ENCODE measurements at regions not wholly inside any gene's neighbourhood (a gene's known extent, or its start where the extent isn't known, plus 50 kb on each side); places are given as distances from the start of the nearest gene placed in this dataset.

DNA sequence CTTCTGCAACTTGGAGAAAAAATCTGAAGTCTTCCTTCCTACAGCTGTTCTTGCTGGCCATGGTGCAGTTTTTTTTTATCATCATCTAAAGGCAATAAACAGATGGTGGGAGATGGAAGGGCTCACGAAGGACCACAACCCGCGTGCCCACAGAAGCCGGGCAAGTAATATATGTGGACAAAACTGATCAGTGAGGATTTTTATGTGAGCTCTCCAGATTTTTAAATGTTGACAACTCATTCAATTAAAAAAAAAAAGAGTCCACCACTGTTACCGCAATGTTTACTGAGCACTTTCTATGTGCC lies 55.9 kb upstream of the CREB1 start:
- H3K4me1 ChIP-seq (ENCODE audit: control insufficient read depth in 1 of 2, insufficient read depth in 2 of 2, low read depth in 1 of 2, low read length in 1 of 2) = peaks cover 13 to 46% of the 10 kb centered on the region in 2 experiments; a peak in 3 of 4 replicates
- DNase-seq = no peak
- 88% methylated on average over 5 of the region's 5 CpGs for WGBS (ENCODE audit: low lambda C conversion rate)
- peak overlapping the region; percentile 40; the same call in 1 of the 2 replicates for H3K9ac ChIP-seq
- H3K4me2 ChIP-seq = peak overlapping the region; percentile 63; the same call in 1 of the 2 replicates
- H2AFZ ChIP-seq (ENCODE audit: low read depth) = no peak overlapping the region
- no peaks in the 10 kb centered on the region for H3K79me2 ChIP-seq (ENCODE audit: insufficient read depth)
- H4K20me1 ChIP-seq (ENCODE audit: insufficient read depth) = no peaks in the 10 kb centered on the region
- no peaks in the 10 kb centered on the region for H3K9me3 ChIP-seq
- H3K27me3 ChIP-seq (ENCODE audit: insufficient read depth) = no peaks in the 10 kb centered on the region
- ChIA-PET CTCF (interaction anchor here (0.5 to 7.4 kb wide), 49 partner anchors 14 to 779 kb away, joined by 3 to 127 read pairs (median 5); partner anchors contain the start of gene KLF7), POLR2A (interaction anchor here (0.8 to 6.7 kb wide), 4 partner anchors 55 to 387 kb away, joined by 3 to 62 read pairs (median 4); partner anchors contain the start of gene KLF7)
- peaks cover 6% of the 10 kb centered on the region for H3F3A ChIP-seq (replicated peaks; ENCODE audit: insufficient read depth)
- no peaks in the 10 kb centered on the region for H3K9me2 ChIP-seq
- peak overlapping the region; percentile 50 to 93; a peak in 3 of 4 replicates for H3K27ac ChIP-seq (ENCODE audit: low read depth in 2 of 2, low read length in 1 of 2)
- no peak overlapping the region for H3K4me3 ChIP-seq (ENCODE audit: low read depth in 2 of 2, low read length in 1 of 2)
- no peaks in the 10 kb centered on the region for H3K36me3 ChIP-seq (replicated peaks in 1 of 2; ENCODE audit: control insufficient read depth in 1 of 2, insufficient read depth in 2 of 2, low read length in 1 of 2)
- TF ChIP-seq, protein P1, sequence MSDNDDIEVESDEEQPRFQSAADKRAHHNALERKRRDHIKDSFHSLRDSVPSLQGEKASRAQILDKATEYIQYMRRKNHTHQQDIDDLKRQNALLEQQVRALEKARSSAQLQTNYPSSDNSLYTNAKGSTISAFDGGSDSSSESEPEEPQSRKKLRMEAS (IDR thresholded peaks at IDR 0.05; ENCODE audit: low read depth) = no peak
- TF ChIP-seq, protein P2, sequence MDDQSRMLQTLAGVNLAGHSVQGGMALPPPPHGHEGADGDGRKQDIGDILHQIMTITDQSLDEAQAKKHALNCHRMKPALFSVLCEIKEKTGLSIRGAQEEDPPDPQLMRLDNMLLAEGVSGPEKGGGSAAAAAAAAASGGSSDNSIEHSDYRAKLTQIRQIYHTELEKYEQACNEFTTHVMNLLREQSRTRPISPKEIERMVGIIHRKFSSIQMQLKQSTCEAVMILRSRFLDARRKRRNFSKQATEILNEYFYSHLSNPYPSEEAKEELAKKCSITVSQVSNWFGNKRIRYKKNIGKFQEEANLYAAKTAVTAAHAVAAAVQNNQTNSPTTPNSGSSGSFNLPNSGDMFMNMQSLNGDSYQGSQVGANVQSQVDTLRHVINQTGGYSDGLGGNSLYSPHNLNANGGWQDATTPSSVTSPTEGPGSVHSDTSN (IDR thresholded peaks at IDR 0.05) = no peak
- TF ChIP-seq TAF1 (IDR thresholded peaks at IDR 0.05; ENCODE audit: borderline replicate concordance, low read depth, low read length) (no peak), NFIC (IDR thresholded peaks at IDR 0.05; ENCODE audit: borderline replicate concordance) (no peak), RAD21 (IDR thresholded peaks at IDR 0.05; ENCODE audit: low read length) (no peak), GATA2 (CRISPR knock-in tag; IDR thresholded peaks at IDR 0.05) (no peak), POLR2AphosphoS5 (IDR thresholded peaks at IDR 0.05; ENCODE audit: low read depth, low read length) (no peak), SIN3A (IDR thresholded peaks at IDR 0.05; ENCODE audit: borderline replicate concordance, low read depth, low read length) (no peak), CHD2 (IDR thresholded peaks at IDR 0.05; ENCODE audit: low read length, partially characterized antibody) (no peak), RXRA (IDR thresholded peaks at IDR 0.05; ENCODE audit: borderline replicate concordance, low read depth) (no peak), ELF1 (IDR thresholded peaks at IDR 0.05) (no peak), GABPA (IDR thresholded peaks at IDR 0.05; ENCODE audit: low read depth) (no peak), MXI1 (IDR thresholded peaks at IDR 0.05; ENCODE audit: low read depth, low read length) (no peak)
- TF ChIP-seq, protein P3, sequence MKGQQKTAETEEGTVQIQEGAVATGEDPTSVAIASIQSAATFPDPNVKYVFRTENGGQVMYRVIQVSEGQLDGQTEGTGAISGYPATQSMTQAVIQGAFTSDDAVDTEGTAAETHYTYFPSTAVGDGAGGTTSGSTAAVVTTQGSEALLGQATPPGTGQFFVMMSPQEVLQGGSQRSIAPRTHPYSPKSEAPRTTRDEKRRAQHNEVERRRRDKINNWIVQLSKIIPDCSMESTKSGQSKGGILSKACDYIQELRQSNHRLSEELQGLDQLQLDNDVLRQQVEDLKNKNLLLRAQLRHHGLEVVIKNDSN (IDR thresholded peaks at IDR 0.05; ENCODE audit: borderline replicate concordance, low read depth) = no peak

DNA sequence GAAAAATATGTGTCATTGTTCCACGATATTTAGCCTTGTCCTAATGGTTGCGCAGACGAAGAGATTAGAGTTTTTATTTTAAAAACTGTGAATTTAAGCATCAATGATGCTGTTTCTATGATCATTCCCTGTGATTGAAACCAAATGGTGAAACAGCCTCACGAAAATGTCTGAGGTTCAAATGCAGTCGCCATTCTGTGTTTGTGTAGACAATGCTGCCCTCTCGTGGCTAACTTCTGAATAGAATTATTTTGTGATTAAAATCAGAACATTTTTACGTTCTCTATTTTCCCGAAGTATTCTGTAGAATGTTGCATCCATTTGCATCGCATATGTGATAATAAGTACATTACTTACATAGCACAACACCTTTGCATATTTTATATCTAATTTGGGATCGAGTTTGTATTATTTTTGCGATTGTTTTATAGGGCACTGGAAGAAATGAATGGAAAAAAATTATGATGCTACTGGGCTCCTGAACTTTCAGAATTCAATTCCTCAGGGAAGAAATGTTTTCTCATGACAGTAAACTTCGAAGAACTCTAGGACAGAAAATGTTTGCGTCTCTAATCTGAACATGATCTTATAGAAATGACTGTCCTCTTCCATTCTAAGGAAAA lies 54.8 kb upstream of the CREB1 start:
- H4K20me1 ChIP-seq (ENCODE audit: insufficient read depth) = no peaks in the 10 kb centered on the region
- WGBS (ENCODE audit: low lambda C conversion rate) = 13% methylated on average over 13 of the region's 13 CpGs
- H3K9me2 ChIP-seq = no peaks in the 10 kb centered on the region
- peak overlapping the region in 1 of 2 experiments; percentile 28; a peak in 1 of 4 replicates for H3K4me3 ChIP-seq (ENCODE audit: low read depth in 2 of 2, low read length in 1 of 2)
- H3K9ac ChIP-seq = peak overlapping the region; percentile 11; the same call in 1 of the 2 replicates
- peak overlapping the region; percentile 57; the same call in 1 of the 2 replicates for H3K4me2 ChIP-seq
- H3F3A ChIP-seq (replicated peaks; ENCODE audit: insufficient read depth) = peaks cover 6% of the 10 kb centered on the region
- peaks cover 13 to 35% of the 10 kb centered on the region in 2 experiments; a peak in 3 of 4 replicates for H3K4me1 ChIP-seq (ENCODE audit: control insufficient read depth in 1 of 2, insufficient read depth in 2 of 2, low read depth in 1 of 2, low read length in 1 of 2)
- DNase-seq = peak; percentile 44
- H3K27ac ChIP-seq (ENCODE audit: low read depth in 2 of 2, low read length in 1 of 2) = no peak overlapping the region; a peak in 1 of 4 replicates
- H2AFZ ChIP-seq (ENCODE audit: low read depth) = peak overlapping the region; percentile 70
- no peaks in the 10 kb centered on the region for H3K27me3 ChIP-seq (ENCODE audit: insufficient read depth)
- POLR2A ChIA-PET = no interaction called here
- no peaks in the 10 kb centered on the region for H3K36me3 ChIP-seq (replicated peaks in 1 of 2; ENCODE audit: control insufficient read depth in 1 of 2, insufficient read depth in 2 of 2, low read length in 1 of 2)
- CTCF ChIA-PET = interaction anchor here (1.0 to 7.4 kb wide), 11 partner anchors 308 to 780 kb away, joined by 4 to 127 read pairs (median 15); partner anchors contain the start of gene KLF7
- no peaks in the 10 kb centered on the region for H3K9me3 ChIP-seq
- H3K79me2 ChIP-seq (ENCODE audit: insufficient read depth) = no peaks in the 10 kb centered on the region
- TF ChIP-seq NFIC (IDR thresholded peaks at IDR 0.05; ENCODE audit: borderline replicate concordance) (no peak), SIN3A (IDR thresholded peaks at IDR 0.05; ENCODE audit: borderline replicate concordance, low read depth, low read length) (no peak), YY1 (IDR thresholded peaks at IDR 0.05; ENCODE audit: low read depth) (peak; percentile 49; the same call in 1 of the 2 replicates), ELF1 (IDR thresholded peaks at IDR 0.05) (no peak), TAF1 (IDR thresholded peaks at IDR 0.05; ENCODE audit: borderline replicate concordance, low read depth, low read length) (no peak), NRF1 (IDR thresholded peaks at IDR 0.05; ENCODE audit: low read depth, low read length) (no peak), SMC3 (IDR thresholded peaks at IDR 0.05; ENCODE audit: low read depth, low read length) (peak; percentile 88), MEF2A (IDR thresholded peaks at IDR 0.05; ENCODE audit: borderline replicate concordance, low read depth) (no peak), FOXJ3 (CRISPR knock-in tag; IDR thresholded peaks at IDR 0.05) (no peak), CHD2 (IDR thresholded peaks at IDR 0.05; ENCODE audit: low read length, partially characterized antibody) (peak; percentile 28), EP300 (IDR thresholded peaks at IDR 0.05; ENCODE audit: borderline replicate concordance in 1 of 2, low read depth in 1 of 2, low read length in 1 of 2) (no peak), FOSL2 (IDR thresholded peaks at IDR 0.05; ENCODE audit: borderline replicate concordance, low read depth) (no peak), RCOR1 (IDR thresholded peaks at IDR 0.05; ENCODE audit: low read length) (peak; percentile 25; the same call in 1 of the 2 replicates)
- TF ChIP-seq, protein P4, sequence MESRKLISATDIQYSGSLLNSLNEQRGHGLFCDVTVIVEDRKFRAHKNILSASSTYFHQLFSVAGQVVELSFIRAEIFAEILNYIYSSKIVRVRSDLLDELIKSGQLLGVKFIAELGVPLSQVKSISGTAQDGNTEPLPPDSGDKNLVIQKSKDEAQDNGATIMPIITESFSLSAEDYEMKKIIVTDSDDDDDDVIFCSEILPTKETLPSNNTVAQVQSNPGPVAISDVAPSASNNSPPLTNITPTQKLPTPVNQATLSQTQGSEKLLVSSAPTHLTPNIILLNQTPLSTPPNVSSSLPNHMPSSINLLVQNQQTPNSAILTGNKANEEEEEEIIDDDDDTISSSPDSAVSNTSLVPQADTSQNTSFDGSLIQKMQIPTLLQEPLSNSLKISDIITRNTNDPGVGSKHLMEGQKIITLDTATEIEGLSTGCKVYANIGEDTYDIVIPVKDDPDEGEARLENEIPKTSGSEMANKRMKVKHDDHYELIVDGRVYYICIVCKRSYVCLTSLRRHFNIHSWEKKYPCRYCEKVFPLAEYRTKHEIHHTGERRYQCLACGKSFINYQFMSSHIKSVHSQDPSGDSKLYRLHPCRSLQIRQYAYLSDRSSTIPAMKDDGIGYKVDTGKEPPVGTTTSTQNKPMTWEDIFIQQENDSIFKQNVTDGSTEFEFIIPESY (IDR thresholded peaks at IDR 0.05; ENCODE audit: borderline replicate concordance, low read depth) = no peak
- TF ChIP-seq, protein P3 (IDR thresholded peaks at IDR 0.05; ENCODE audit: borderline replicate concordance, low read depth) = no peak
